CD4-positive, alpha-beta T cell treated with Interleukin-4 for 4 hours (primary cell): ENCODE measurements at regions not wholly inside any gene's neighbourhood (a gene's known extent, or its start where the extent isn't known, plus 50 kb on each side); places are given as distances from the start of the nearest gene placed in this dataset.
"Not testable (repeated sequence)": the region's sequence is repeated elsewhere in the genome, so short reads cannot be mapped to it uniquely, and the experiment has no call there.

Source experiments
- DNase-seq: peaks from one replicate; pipeline ENCODE4 v3.0.0-alpha.2; 2020

GRCh38 chr12:40172879-40173278 lies 51.9 kb upstream of the LRRK2 start:
- no peak for DNase-seq

DNA sequence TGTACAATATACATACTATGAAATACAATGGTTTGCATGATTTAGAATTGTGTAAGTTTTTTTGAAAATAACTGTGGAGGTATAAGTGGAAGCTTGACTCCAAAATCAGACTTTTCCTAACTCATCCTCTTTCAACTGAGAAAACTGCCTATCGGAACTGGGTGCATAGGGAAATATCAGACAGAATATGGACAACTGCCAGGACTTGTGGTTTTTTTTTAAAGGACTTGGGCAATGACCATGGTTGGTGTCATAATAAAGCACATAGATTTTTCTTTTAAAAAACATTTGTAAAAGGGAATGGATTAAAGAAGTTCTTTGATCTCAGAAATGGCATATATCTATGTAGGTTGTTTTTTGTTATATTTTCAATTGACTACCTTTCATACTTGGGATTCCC lies 53.3 kb upstream of the LRRK2 start:
- DNase-seq: no peak

DNA sequence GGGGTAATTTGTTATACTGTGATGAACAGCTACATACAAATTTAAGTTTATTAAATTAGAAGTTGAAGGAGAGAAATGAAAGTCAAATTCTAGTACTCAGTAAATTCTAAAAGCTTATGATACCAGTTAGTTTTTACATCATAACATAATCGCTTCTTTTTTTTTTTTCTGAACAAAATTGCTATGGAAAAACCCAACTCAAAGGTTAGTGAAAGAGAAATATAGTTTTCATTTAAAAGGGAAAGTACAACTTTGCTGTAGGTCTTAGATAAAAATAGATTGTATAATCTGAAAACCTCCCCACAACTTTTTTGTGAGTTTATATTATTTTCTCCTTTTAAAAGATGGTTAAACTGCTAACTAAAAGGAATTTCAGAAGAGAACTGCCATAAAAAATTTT lies 53.7 kb upstream of the LRRK2 start:
- no peak for DNase-seq

DNA sequence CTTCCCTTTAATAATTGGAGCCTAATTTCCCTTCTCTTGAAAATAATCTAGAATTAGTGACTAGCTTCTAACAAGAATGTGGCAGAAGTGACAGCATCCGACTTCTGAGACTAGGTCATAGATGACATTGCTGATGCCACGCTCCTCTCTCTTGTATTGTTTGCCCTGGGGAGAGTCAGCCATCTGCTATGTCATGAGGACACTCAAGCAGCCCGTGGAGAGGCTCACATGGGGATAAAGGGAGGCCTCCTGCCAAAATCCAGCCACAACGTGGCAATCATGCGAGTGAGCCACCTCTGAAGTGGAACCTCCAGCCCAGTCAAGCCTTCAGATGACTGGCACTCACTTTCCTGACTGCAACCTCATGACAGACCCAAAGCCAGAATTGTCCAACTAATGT lies 54.2 kb upstream of the LRRK2 start:
- no peak for DNase-seq

DNA sequence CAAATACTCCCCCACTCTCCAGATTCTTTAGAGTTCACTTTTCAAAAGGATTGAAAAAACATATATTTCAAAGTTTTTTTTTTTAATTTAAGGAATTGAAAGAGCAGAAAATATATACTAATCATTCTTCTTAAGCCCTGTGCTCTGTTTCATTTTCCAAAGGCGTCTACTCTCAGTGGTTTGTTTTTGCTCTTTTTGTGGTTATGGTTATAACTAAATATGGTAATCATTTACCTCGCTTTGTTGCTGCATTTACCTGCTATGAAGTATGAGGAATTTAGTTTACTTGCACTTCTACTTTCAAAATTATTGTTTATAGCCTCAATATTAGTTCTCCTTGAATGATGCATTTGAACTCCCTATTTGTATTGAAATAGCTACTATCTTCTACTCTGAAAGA lies 55.9 kb upstream of the LRRK2 start:
- DNase-seq: peak; percentile 19

DNA sequence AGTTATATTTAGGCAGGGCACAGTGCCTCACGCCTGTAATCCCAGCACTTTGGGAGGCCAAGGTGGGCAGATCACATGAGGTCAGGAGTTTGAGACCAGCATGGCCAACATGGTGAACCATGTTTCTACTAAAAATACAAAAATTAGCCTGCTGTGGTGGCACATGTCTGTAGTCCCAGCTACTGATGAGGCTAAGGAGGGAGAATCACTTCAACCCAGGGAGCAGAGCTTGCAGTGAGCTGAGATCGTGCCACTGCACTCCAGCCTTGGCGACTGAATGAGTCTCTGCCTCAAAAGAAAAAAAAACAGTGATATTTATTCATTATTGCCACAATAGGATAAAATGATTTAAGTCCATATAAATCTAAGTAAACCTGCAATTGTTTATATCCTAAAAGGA lies 56.4 kb upstream of the LRRK2 start:
- not testable (repeated sequence) for DNase-seq

GRCh38 chr12:40168001-40168400 lies 56.8 kb upstream of the LRRK2 start:
- DNase-seq: no peak

GRCh38 chr12:40165179-40165578 lies 59.3 kb upstream of the SLC2A13 start:
- DNase-seq: no peak

DNA sequence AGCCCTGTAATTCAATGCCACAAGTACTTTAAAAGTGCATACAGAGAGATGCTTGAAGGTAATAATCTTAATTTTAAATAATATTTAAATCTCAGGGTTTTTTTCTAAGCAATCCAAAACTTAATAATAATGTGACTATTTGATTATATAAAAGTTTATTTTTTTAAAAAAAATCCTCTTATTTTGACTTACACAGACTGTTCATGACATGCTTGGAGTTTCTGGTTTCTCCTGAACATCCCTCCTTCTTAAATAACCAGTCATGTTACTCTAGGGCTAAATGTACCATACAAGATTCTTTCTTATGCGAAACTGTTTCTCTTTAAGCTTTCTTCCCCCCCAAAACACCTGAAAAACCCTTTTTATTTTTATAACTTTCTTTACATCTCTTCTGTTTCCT lies 58.2 kb upstream of the SLC2A13 start:
- no peak for DNase-seq

DNA sequence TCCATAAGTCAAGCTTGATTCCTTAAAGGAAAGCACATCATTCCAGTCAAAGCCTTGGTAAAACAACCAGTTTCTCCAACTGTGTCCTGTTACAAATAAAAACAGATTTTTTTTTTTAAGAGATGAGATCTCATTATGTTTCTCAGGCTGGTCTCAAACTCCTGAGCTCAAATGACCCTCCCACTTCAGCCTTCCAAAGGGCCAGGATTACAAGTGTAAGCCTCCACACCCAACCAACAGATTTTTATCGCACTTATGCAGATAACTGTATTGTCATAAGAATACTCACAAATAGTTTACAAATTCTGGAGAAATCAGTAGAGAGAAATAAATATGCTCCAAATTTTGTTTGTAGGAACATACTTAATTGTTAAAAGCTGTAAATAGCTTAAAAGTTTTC lies 56.2 kb upstream of the SLC2A13 start:
- no peak for DNase-seq

DNA sequence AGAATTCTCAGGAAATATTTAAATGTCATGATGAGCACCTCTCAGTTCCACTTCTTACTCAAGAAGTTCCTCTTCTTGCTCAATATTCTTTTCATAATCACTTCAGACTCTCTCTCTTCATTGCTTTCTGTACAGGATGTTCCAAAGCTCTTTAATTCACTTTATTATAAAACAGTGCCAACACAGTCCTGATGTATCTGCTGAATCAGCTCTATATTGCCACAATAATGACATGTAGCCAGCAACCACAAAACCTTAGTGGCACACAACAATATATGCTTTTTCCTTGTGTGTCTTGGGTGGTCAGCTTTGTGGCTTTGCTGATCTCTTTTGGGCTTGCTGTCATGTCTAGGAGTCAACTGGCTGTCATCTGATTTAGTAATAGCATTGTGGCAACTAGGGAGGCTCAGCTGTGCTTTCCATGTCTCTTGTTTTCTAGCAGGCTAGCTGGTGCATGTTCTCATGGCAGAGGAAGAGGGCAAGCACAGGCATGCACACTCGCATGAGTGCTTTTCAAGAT lies 52.8 kb upstream of the SLC2A13 start:
- DNase-seq: no peak

DNA sequence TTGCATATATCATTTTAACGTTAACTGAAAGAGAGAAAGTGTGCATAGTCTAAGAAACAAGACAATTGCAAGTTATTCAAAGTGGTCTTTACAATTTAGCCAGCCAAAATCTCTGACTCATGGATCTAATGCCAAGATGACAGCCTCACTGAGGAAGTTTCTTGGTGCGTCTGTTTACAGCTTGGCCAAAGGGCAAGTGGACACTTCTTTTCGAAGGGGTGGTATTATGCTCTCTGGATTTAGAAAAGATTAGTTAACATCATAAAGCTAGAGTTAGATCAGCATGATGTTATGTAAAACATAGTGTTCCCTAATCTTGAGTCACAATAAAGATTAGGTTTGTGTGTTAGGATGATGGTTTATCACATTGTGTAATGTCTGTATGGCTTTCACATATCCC lies 51.5 kb upstream of the SLC2A13 start:
- DNase-seq: no peak

GRCh38 chr12:40156021-40156764 lies 50.3 kb upstream of the SLC2A13 start:
- no peak for DNase-seq
